AG04449 (cell line): ENCODE measurements at regions not wholly inside any gene's neighbourhood (a gene's known extent, or its start where the extent isn't known, plus 50 kb on each side); places are given as distances from the start of the nearest gene placed in this dataset.

Source experiments
- CTCF ChIA-PET: fragments of 350-600 bp; formaldehyde crosslinking; extraction: SDS; loops from one replicate; lab custom pipeline; 2021; ENCODE audit warnings: antibody characterized with exemption; lab: Yijun Ruan, JAX
- POLR2A ChIA-PET: fragments of 400-600, 350-600 bp; formaldehyde crosslinking; extraction: SDS; loops from one replicate; lab custom pipeline; 2020; ENCODE audit warnings: antibody characterized with exemption, inconsistent platforms; lab: Yijun Ruan, JAX
- DNase-seq: peaks from one replicate; pipeline ENCODE4 v3.0.0-alpha.2; 2010; ENCODE audit warnings: low read depth, low spot score
- H3K4me3 ChIP-seq: 2 replicates; pipeline ENCODE4 v1.5.1; 2011; ENCODE audit warnings: low read depth, mild to moderate bottlenecking, control low read depth, low read length
- TF ChIP-seq, protein P1 (sequence below): IDR thresholded peaks from one replicate; pipeline ENCODE4 v1.5.1; 2011; ENCODE audit warnings: mild to moderate bottlenecking, moderate library complexity, low read length, control low read depth, inconsistent platforms; ENCODE audit not compliant: insufficient read depth; ENCODE audit errors: missing control alignments

DNA sequence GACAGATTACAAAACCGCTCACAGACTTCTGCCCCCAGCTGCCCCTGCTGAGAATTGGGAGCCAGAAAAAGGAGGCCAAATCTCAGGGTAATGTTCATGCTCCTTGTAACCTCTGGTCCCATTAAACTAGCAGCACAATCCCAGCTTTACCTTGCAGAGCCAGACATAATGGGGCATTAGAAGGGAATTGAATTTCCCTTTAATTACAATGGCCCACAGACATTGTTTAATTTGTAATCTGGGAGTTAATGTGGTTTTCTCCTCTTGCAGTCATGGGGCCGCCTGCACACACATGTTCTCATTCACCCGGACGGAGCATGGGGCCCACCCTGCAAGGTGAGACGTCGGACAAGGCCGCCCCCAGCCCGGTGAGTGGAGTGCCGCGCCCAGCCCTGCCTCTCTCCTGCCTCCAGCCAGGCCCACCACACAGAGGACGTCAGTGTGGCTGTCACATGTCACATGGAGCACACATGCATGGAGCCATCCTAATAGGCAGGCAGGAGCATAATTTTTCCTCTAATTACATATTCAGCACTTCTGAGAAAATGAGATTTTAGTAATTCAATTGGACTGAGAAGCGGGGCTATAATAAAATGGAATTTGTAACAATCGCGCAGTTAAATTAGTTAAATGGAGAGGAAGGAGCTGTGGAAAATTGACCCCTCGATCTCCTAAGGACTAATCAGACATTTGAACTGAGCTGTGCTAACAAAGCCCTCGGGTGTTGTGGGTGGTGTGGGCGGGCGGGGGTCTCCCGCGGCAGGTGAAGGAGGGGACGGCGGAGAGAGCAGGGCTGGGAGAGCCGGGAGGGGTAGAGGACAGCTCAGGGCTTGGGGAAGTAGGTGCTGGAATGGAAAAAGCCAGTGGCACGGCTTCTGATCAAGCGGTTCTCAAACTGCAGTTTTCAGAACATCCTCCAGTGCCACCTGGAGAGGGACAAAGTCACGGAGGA, 87.7 kb downstream of the ENGASE start:
- ChIA-PET CTCF (no interaction called here), POLR2A (no interaction called here)
- DNase-seq, result no peak
- TF ChIP-seq, protein P1, sequence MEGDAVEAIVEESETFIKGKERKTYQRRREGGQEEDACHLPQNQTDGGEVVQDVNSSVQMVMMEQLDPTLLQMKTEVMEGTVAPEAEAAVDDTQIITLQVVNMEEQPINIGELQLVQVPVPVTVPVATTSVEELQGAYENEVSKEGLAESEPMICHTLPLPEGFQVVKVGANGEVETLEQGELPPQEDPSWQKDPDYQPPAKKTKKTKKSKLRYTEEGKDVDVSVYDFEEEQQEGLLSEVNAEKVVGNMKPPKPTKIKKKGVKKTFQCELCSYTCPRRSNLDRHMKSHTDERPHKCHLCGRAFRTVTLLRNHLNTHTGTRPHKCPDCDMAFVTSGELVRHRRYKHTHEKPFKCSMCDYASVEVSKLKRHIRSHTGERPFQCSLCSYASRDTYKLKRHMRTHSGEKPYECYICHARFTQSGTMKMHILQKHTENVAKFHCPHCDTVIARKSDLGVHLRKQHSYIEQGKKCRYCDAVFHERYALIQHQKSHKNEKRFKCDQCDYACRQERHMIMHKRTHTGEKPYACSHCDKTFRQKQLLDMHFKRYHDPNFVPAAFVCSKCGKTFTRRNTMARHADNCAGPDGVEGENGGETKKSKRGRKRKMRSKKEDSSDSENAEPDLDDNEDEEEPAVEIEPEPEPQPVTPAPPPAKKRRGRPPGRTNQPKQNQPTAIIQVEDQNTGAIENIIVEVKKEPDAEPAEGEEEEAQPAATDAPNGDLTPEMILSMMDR, result no peak
- H3K4me3 ChIP-seq, result no peak overlapping the region

- ChIA-PET CTCF (interaction anchor here (0.5 to 1.5 kb wide), 2 partner anchors 15 to 236 kb away, joined by 3 to 7 read pairs; no protein-coding TSS in a partner anchor), POLR2A (no interaction called here)
- H3K4me3 ChIP-seq, result no peak overlapping the region
- TF ChIP-seq, protein P1, result no peak
- DNase-seq, result no peak
These were observed 86.5 kb downstream of the ENGASE start for GRCh38 chr17:79160980-79161636.

- ChIA-PET POLR2A (no interaction called here), CTCF (interaction anchor here (0.7 kb wide), 1 partner anchor 77 kb away, joined by 3 read pairs; no protein-coding TSS in a partner anchor)
- H3K4me3 ChIP-seq, result no peak overlapping the region
- no peak for DNase-seq
- TF ChIP-seq, protein P1, result no peak
These were observed 85.3 kb downstream of the ENGASE start for GRCh38 chr17:79159926-79160325.

- ChIA-PET POLR2A (no interaction called here), CTCF (interaction anchor here (0.7 kb wide), 1 partner anchor 76 kb away, joined by 3 read pairs; no protein-coding TSS in a partner anchor)
- DNase-seq, result no peak
- H3K4me3 ChIP-seq, result no peak overlapping the region
- TF ChIP-seq, protein P1, result no peak
These were observed 84.8 kb downstream of the ENGASE start for GRCh38 chr17:79159471-79159870.

DNA sequence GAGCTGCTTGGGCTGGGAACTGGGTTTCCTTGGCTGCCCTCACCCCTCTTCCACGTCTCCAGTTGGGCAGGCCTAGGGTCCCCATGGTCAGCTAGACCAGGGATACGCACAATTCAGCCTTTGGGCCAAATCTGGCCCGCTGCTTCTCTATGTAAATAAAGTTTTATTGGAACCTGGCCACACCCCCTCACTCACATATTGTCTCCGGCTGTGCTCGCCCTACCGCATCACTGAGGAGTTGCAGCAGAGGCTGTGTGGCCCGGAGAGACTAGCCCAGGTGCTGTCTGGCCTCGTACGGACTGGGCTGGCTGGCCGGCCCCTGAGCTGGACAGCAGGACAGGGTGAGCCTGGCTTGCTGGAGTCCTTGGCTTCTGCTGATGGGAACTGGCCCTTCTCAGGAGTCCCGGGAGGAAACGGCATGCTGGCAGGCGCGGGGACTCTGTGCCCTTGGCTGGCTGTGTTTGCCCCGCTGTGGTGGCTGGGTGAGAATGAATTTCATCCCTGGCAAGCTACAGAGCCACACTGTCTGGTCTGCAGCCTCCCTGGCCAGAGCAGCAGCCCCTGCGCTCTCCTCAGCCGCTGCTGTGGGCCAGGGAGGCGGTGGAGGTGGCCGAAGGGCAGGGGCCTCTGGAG, 82.0 kb downstream of the ENGASE start:
- CTCF ChIA-PET, result no interaction called here
- H3K4me3 ChIP-seq, result no peak overlapping the region
- POLR2A ChIA-PET, result no interaction called here

More for the DNA sequence above, 82.0 kb downstream of the ENGASE start:
- TF ChIP-seq, protein P1, result no peak
- DNase-seq, result no peak
